NB4 (cell line): ENCODE measurements at regions not wholly inside any gene's neighbourhood (a gene's known extent, or its start where the extent isn't known, plus 50 kb on each side); places are given as distances from the start of the nearest gene placed in this dataset.

Experiments
- CTCF ChIP-seq: IDR thresholded peaks from one replicate; pipeline ENCODE4 v1.5.1; 2012; ENCODE audit warnings: low read depth, low read length
- POLR2A ChIP-seq: IDR thresholded peaks from 2 replicates; pipeline ENCODE4 v1.6.1; 2011; ENCODE audit warnings: mild to moderate bottlenecking; ENCODE audit not compliant: insufficient read length; ENCODE audit errors: extremely low read depth

- TF ChIP-seq CTCF, result no peak
- TF ChIP-seq POLR2A, result no peak
Observed at GRCh38 chrX:44735498-44735897, 108.3 kb upstream of the DUSP21 start.
